ENCODE measurements at regions not wholly inside any gene's neighbourhood (a gene's known extent, or its start where the extent isn't known, plus 50 kb on each side); places are given as distances from the start of the nearest gene placed in this dataset.

DNA sequence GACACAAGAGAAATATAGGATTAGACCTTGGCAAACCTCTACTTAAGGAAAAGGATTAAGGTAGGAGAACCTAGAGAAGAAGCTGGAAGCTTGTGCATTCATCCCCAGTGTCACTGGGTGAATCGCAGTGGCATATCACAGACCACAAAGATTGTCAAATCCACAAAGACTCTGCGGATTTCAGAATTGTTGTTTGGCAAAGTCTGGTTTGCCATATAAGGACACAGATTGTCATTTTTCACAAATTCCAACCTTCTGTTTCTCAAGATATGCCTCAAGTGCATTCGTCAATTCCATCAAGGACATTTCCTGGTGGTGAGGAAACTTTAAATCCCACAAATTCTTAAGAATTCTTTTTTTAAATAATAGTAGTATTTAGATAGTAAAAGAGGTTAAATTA, 395.1 kb upstream of the PAPPA start:
- TF ChIP-seq, protein P1, sequence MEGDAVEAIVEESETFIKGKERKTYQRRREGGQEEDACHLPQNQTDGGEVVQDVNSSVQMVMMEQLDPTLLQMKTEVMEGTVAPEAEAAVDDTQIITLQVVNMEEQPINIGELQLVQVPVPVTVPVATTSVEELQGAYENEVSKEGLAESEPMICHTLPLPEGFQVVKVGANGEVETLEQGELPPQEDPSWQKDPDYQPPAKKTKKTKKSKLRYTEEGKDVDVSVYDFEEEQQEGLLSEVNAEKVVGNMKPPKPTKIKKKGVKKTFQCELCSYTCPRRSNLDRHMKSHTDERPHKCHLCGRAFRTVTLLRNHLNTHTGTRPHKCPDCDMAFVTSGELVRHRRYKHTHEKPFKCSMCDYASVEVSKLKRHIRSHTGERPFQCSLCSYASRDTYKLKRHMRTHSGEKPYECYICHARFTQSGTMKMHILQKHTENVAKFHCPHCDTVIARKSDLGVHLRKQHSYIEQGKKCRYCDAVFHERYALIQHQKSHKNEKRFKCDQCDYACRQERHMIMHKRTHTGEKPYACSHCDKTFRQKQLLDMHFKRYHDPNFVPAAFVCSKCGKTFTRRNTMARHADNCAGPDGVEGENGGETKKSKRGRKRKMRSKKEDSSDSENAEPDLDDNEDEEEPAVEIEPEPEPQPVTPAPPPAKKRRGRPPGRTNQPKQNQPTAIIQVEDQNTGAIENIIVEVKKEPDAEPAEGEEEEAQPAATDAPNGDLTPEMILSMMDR (IDR thresholded peaks at IDR 0.05), result no peak
- TF ChIP-seq ZFX (IDR thresholded peaks at IDR 0.05; ENCODE audit: borderline replicate concordance), result no peak

Data from 22Rv1 (cell line).